ENCODE measurements at regions not wholly inside any gene's neighbourhood (a gene's known extent, or its start where the extent isn't known, plus 50 kb on each side); places are given as distances from the start of the nearest gene placed in this dataset.

GRCh38 chr16:55272744-55273143 lies 51.3 kb upstream of the IRX6 start:
- no peak for TF ChIP-seq CTCF (IDR thresholded peaks at IDR 0.05; ENCODE audit: low read depth, low read length)
- no peak for DNase-seq (ENCODE audit: low read depth in 2 of 2)
- no peak overlapping the region for H3K4me3 ChIP-seq (replicated peaks in 1 of 2; ENCODE audit: low read depth in 2 of 2, low read length in 2 of 2)

- no peak for TF ChIP-seq CTCF (IDR thresholded peaks at IDR 0.05; ENCODE audit: low read depth, low read length)
- DNase-seq (ENCODE audit: low read depth in 2 of 2) = no peak
- H3K4me3 ChIP-seq (replicated peaks in 1 of 2; ENCODE audit: low read depth in 2 of 2, low read length in 2 of 2) = no peak overlapping the region
These were observed 50.6 kb upstream of the IRX6 start for GRCh38 chr16:55273356-55273755.

- no peak overlapping the region for H3K4me3 ChIP-seq (replicated peaks in 1 of 2; ENCODE audit: low read depth in 2 of 2, low read length in 2 of 2)
- no peak for DNase-seq (ENCODE audit: low read depth in 2 of 2)
- no peak for TF ChIP-seq CTCF (IDR thresholded peaks at IDR 0.05; ENCODE audit: low read depth, low read length)
These were observed 50.0 kb upstream of the IRX6 start for GRCh38 chr16:55273959-55274358.

Data from cardiac fibroblast (primary cell).